Glutamatergic neuron (in vitro differentiated cells): ENCODE measurements at regions not wholly inside any gene's neighbourhood (a gene's known extent, or its start where the extent isn't known, plus 50 kb on each side); places are given as distances from the start of the nearest gene placed in this dataset.

Source experiments
- DNase-seq: peaks from one replicate; pipeline ENCODE4 v3.0.0; 2022
- H3K27ac Mint-ChIP-seq: one replicate; pipeline ENCODE4 v1.8.0; 2020; ENCODE audit warnings: mild to moderate bottlenecking, mixed read lengths, inconsistent platforms; ENCODE audit not compliant: unreplicated experiment
- H3K27me3 Mint-ChIP-seq: one replicate; pipeline ENCODE4 v1.8.0; 2020; ENCODE audit warnings: mild to moderate bottlenecking, moderate library complexity, mixed read lengths, inconsistent platforms; ENCODE audit not compliant: unreplicated experiment
- H3K36me3 Mint-ChIP-seq: one replicate; pipeline ENCODE4 v1.8.0; 2020; ENCODE audit warnings: mild to moderate bottlenecking, mixed read lengths, inconsistent platforms; ENCODE audit not compliant: unreplicated experiment
- H3K4me1 Mint-ChIP-seq: one replicate; pipeline ENCODE4 v1.8.0; 2020; ENCODE audit warnings: mild to moderate bottlenecking, low read depth, mixed read lengths, inconsistent platforms; ENCODE audit not compliant: unreplicated experiment
- H3K4me3 Mint-ChIP-seq: one replicate; pipeline ENCODE4 v1.8.0; 2020; ENCODE audit warnings: mild to moderate bottlenecking, mixed read lengths, inconsistent platforms; ENCODE audit not compliant: unreplicated experiment
- H3K9me3 Mint-ChIP-seq: one replicate; pipeline ENCODE4 v1.8.0; 2020; ENCODE audit warnings: mild to moderate bottlenecking, moderate library complexity, mixed read lengths, inconsistent platforms; ENCODE audit not compliant: unreplicated experiment
- CTCF ChIP-seq: fragments of 200-600 bp; sonication (generic); IDR thresholded peaks from one replicate; pipeline ENCODE4 v1.5.0; 2021; ENCODE audit not compliant: partially characterized antibody, unreplicated experiment

- DNase-seq: no peak
- Mint-ChIP-seq H3K27ac (no peak overlapping the region), H3K4me1 (no peaks in the 10 kb centered on the region), H3K36me3 (peaks cover 6% of the 10 kb centered on the region), H3K27me3 (peaks cover 2% of the 10 kb centered on the region), H3K9me3 (peaks cover 6% of the 10 kb centered on the region), H3K4me3 (no peak overlapping the region)
- no peak for TF ChIP-seq CTCF
Measured at GRCh38 chr22:48709976-48710375, 1117.7 kb downstream of the BRD1 start.

GRCh38 chr22:48709453-48709852 is 1118.2 kb downstream of the BRD1 start:
- Mint-ChIP-seq H3K27ac (no peak overlapping the region), H3K4me3 (no peak overlapping the region), H3K36me3 (peaks cover 6% of the 10 kb centered on the region), H3K9me3 (peaks cover 4% of the 10 kb centered on the region), H3K27me3 (peaks cover 4% of the 10 kb centered on the region), H3K4me1 (no peaks in the 10 kb centered on the region)
- no peak for TF ChIP-seq CTCF
- no peak for DNase-seq

GRCh38 chr22:48708558-48709245 is 1119.0 kb downstream of the BRD1 start:
- H3K4me1 Mint-ChIP-seq: no peaks in the 10 kb centered on the region
- no peak overlapping the region for H3K27ac Mint-ChIP-seq
- DNase-seq: no peak
- peaks cover 7% of the 10 kb centered on the region for H3K9me3 Mint-ChIP-seq
- H3K4me3 Mint-ChIP-seq: no peak overlapping the region
- peaks cover 4% of the 10 kb centered on the region for H3K27me3 Mint-ChIP-seq
- TF ChIP-seq CTCF: no peak
- H3K36me3 Mint-ChIP-seq: peaks cover 6% of the 10 kb centered on the region

GRCh38 chr22:48707763-48708557 is 1119.7 kb downstream of the BRD1 start:
- no peak overlapping the region for H3K4me3 Mint-ChIP-seq
- DNase-seq: no peak
- peaks cover 6% of the 10 kb centered on the region for H3K36me3 Mint-ChIP-seq
- peaks cover 4% of the 10 kb centered on the region for H3K27me3 Mint-ChIP-seq
- H3K27ac Mint-ChIP-seq: no peak overlapping the region
- H3K4me1 Mint-ChIP-seq: no peaks in the 10 kb centered on the region
- TF ChIP-seq CTCF: no peak
- peaks cover 7% of the 10 kb centered on the region for H3K9me3 Mint-ChIP-seq
